ENCODE measurements at regions not wholly inside any gene's neighbourhood (a gene's known extent, or its start where the extent isn't known, plus 50 kb on each side); places are given as distances from the start of the nearest gene placed in this dataset.

GRCh38 chr4:162959046-162959445 is 207.6 kb downstream of the NAF1 start:
- Histone ChIP-seq H3K27ac (no peak overlapping the region), H3K9me3 (ENCODE audit: low read depth, low read length) (no peaks in the 10 kb centered on the region), H3K36me3 (ENCODE audit: insufficient read depth, low read length) (no peaks in the 10 kb centered on the region), H3K4me3 (no peak overlapping the region), H3K9ac (ENCODE audit: insufficient read length) (no peak overlapping the region)
- no peak for TF ChIP-seq FOXP2 (optimal IDR thresholded peaks at IDR 0.05; ENCODE audit: control extremely low read depth, extremely low read length, insufficient read depth)
- no peak for TF ChIP-seq EZH2 (IDR thresholded peaks at IDR 0.05)
- TF ChIP-seq POLR2AphosphoS5 (IDR thresholded peaks at IDR 0.05; ENCODE audit: borderline replicate concordance, low read depth, low read length) = no peak
- DNase-seq (ENCODE audit: low read depth, low spot score) = no peak

GRCh38 chr4:162957521-162958143 is 209.1 kb downstream of the NAF1 start:
- H3K27ac ChIP-seq = no peak overlapping the region
- H3K36me3 ChIP-seq (ENCODE audit: insufficient read depth, low read length) = no peaks in the 10 kb centered on the region
- H3K9me3 ChIP-seq (ENCODE audit: low read depth, low read length) = no peaks in the 10 kb centered on the region
- no peak overlapping the region for H3K9ac ChIP-seq (ENCODE audit: insufficient read length)
- no peak for DNase-seq (ENCODE audit: low read depth, low spot score)
- H3K4me3 ChIP-seq = no peak overlapping the region
- TF ChIP-seq POLR2AphosphoS5 (IDR thresholded peaks at IDR 0.05; ENCODE audit: borderline replicate concordance, low read depth, low read length) = no peak
- TF ChIP-seq FOXP2 (optimal IDR thresholded peaks at IDR 0.05; ENCODE audit: control extremely low read depth, extremely low read length, insufficient read depth) = no peak
- TF ChIP-seq EZH2 (IDR thresholded peaks at IDR 0.05) = no peak

GRCh38 chr4:162954976-162955375 is 211.7 kb downstream of the NAF1 start:
- no peak overlapping the region for H3K9ac ChIP-seq (ENCODE audit: insufficient read length)
- no peak for DNase-seq (ENCODE audit: low read depth, low spot score)
- TF ChIP-seq FOXP2 (optimal IDR thresholded peaks at IDR 0.05; ENCODE audit: control extremely low read depth, extremely low read length, insufficient read depth) (no peak), POLR2AphosphoS5 (IDR thresholded peaks at IDR 0.05; ENCODE audit: borderline replicate concordance, low read depth, low read length) (no peak), EZH2 (IDR thresholded peaks at IDR 0.05) (no peak)
- no peak overlapping the region for H3K4me3 ChIP-seq
- H3K36me3 ChIP-seq (ENCODE audit: insufficient read depth, low read length) = no peaks in the 10 kb centered on the region
- no peak overlapping the region for H3K27ac ChIP-seq
- no peaks in the 10 kb centered on the region for H3K9me3 ChIP-seq (ENCODE audit: low read depth, low read length)

GRCh38 chr4:162952232-162952631 is 214.5 kb downstream of the NAF1 start:
- no peak for DNase-seq (ENCODE audit: low read depth, low spot score)
- no peaks in the 10 kb centered on the region for H3K36me3 ChIP-seq (ENCODE audit: insufficient read depth, low read length)

GRCh38 chr4:162945713-162946112 is 221.0 kb downstream of the NAF1 start:
- H3K27ac ChIP-seq = no peak overlapping the region
- no peaks in the 10 kb centered on the region for H3K36me3 ChIP-seq (ENCODE audit: insufficient read depth, low read length)
- no peak overlapping the region for H3K4me3 ChIP-seq
- H3K9me3 ChIP-seq (ENCODE audit: low read depth, low read length) = no peaks in the 10 kb centered on the region
- DNase-seq (ENCODE audit: low read depth, low spot score) = no peak
- H3K9ac ChIP-seq (ENCODE audit: insufficient read length) = no peak overlapping the region
- TF ChIP-seq FOXP2 (optimal IDR thresholded peaks at IDR 0.05; ENCODE audit: control extremely low read depth, extremely low read length, insufficient read depth) = no peak
- TF ChIP-seq EZH2 (IDR thresholded peaks at IDR 0.05) = no peak
- TF ChIP-seq POLR2AphosphoS5 (IDR thresholded peaks at IDR 0.05; ENCODE audit: borderline replicate concordance, low read depth, low read length) = no peak

More at GRCh38 chr4:162952232-162952631, 214.5 kb downstream of the NAF1 start:
- Histone ChIP-seq H3K9me3 (ENCODE audit: low read depth, low read length) (no peaks in the 10 kb centered on the region), H3K4me3 (no peak overlapping the region), H3K9ac (ENCODE audit: insufficient read length) (no peak overlapping the region), H3K27ac (no peak overlapping the region)
- TF ChIP-seq FOXP2 (optimal IDR thresholded peaks at IDR 0.05; ENCODE audit: control extremely low read depth, extremely low read length, insufficient read depth) = no peak
- no peak for TF ChIP-seq POLR2AphosphoS5 (IDR thresholded peaks at IDR 0.05; ENCODE audit: borderline replicate concordance, low read depth, low read length)
- TF ChIP-seq EZH2 (IDR thresholded peaks at IDR 0.05) = no peak

GRCh38 chr4:162943263-162943662 is 223.4 kb downstream of the NAF1 start:
- H3K27ac ChIP-seq = no peak overlapping the region
- no peak overlapping the region for H3K4me3 ChIP-seq
- H3K9ac ChIP-seq (ENCODE audit: insufficient read length) = no peak overlapping the region
- DNase-seq (ENCODE audit: low read depth, low spot score) = no peak
- no peaks in the 10 kb centered on the region for H3K36me3 ChIP-seq (ENCODE audit: insufficient read depth, low read length)
- no peak for TF ChIP-seq FOXP2 (optimal IDR thresholded peaks at IDR 0.05; ENCODE audit: control extremely low read depth, extremely low read length, insufficient read depth)
- TF ChIP-seq EZH2 (IDR thresholded peaks at IDR 0.05) = no peak
- no peak for TF ChIP-seq POLR2AphosphoS5 (IDR thresholded peaks at IDR 0.05; ENCODE audit: borderline replicate concordance, low read depth, low read length)
- H3K9me3 ChIP-seq (ENCODE audit: low read depth, low read length) = no peaks in the 10 kb centered on the region

- TF ChIP-seq POLR2AphosphoS5 (IDR thresholded peaks at IDR 0.05; ENCODE audit: borderline replicate concordance, low read depth, low read length) (no peak), FOXP2 (optimal IDR thresholded peaks at IDR 0.05; ENCODE audit: control extremely low read depth, extremely low read length, insufficient read depth) (no peak), EZH2 (IDR thresholded peaks at IDR 0.05) (no peak)
- H3K9ac ChIP-seq (ENCODE audit: insufficient read length) = peak overlapping the region; percentile 48
These were observed 227.8 kb downstream of the NAF1 start for GRCh38 chr4:162938738-162939485.

GRCh38 chr4:162935214-162935613 is 231.5 kb downstream of the NAF1 start:
- Histone ChIP-seq H3K27ac (peak overlapping the region; percentile 7; the same call in 1 of the 2 replicates), H3K4me3 (peak overlapping the region; percentile 5; the same call in 1 of the 2 replicates), H3K9ac (ENCODE audit: insufficient read length) (no peak overlapping the region), H3K36me3 (ENCODE audit: insufficient read depth, low read length) (no peaks in the 10 kb centered on the region), H3K9me3 (ENCODE audit: low read depth, low read length) (no peaks in the 10 kb centered on the region)
- no peak for TF ChIP-seq POLR2AphosphoS5 (IDR thresholded peaks at IDR 0.05; ENCODE audit: borderline replicate concordance, low read depth, low read length)
- TF ChIP-seq FOXP2 (optimal IDR thresholded peaks at IDR 0.05; ENCODE audit: control extremely low read depth, extremely low read length, insufficient read depth) = peak; percentile 61
- TF ChIP-seq EZH2 (IDR thresholded peaks at IDR 0.05) = no peak
- no peak for DNase-seq (ENCODE audit: low read depth, low spot score)

More at GRCh38 chr4:162938738-162939485, 227.8 kb downstream of the NAF1 start:
- no peaks in the 10 kb centered on the region for H3K9me3 ChIP-seq (ENCODE audit: low read depth, low read length)
- peak; percentile 44 for DNase-seq (ENCODE audit: low read depth, low spot score)
- H3K4me3 ChIP-seq = no peak overlapping the region
- no peaks in the 10 kb centered on the region for H3K36me3 ChIP-seq (ENCODE audit: insufficient read depth, low read length)
- peak overlapping the region; percentile 81 for H3K27ac ChIP-seq

All from SK-N-MC (cell line).